ENCODE measurements at regions not wholly inside any gene's neighbourhood (a gene's known extent, or its start where the extent isn't known, plus 50 kb on each side); places are given as distances from the start of the nearest gene placed in this dataset.

GRCh38 chr13:106314417-106314816 lies 221.0 kb downstream of the EFNB2 start:
- no peak for DNase-seq (ENCODE audit: low spot score)
- intact Hi-C loops (cut with DNase I), result no loop called here

DNA sequence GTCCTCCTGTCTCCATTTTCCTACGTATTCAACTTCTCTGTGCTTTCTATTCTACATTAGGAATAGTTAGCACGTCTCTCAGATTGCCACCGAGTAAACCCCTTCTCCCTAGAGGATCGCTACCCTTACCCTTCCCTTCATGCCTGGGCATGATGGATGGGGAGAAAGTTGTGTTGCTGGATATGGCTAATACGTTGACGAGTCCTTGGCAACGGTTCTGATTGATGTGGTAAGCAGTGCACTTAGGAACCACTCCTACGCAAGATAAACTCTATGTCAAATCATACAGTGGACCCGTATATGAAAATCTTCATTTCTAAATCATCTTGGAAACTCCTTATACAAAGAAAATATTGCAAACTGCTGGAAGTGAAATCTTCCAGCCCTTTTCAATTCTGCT lies 224.5 kb downstream of the EFNB2 start:
- no peak for DNase-seq (ENCODE audit: low spot score)
- intact Hi-C loops (cut with DNase I), result no loop called here

DNA sequence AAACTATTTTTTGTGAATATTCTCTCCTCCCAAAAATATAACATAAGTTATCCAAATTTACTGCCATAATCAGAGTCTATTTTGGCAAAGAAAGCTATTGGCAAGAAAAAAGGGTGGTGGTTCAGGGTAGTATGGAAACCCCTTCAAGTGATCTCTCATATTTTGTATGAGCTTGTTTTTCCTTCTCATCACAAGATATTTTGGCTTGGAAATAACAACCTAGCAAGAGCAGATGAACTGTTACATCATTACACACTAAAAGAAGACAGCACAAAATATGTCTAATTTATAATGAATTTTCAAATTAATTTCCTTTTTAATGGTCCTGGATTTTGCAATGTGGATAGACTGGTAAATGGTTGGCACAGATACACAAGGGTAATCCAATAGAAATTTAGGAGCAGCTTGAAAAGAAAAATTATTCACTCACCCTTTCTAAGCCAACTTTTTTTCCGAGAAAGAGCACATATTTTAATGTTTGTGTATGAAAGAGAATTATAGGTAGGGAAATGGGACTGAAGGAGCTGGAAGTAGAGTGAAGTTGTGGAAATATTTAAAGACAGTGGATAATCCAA lies 225.1 kb downstream of the EFNB2 start:
- intact Hi-C loops (cut with DNase I), result no loop called here
- DNase-seq (ENCODE audit: low spot score), result no peak

DNA sequence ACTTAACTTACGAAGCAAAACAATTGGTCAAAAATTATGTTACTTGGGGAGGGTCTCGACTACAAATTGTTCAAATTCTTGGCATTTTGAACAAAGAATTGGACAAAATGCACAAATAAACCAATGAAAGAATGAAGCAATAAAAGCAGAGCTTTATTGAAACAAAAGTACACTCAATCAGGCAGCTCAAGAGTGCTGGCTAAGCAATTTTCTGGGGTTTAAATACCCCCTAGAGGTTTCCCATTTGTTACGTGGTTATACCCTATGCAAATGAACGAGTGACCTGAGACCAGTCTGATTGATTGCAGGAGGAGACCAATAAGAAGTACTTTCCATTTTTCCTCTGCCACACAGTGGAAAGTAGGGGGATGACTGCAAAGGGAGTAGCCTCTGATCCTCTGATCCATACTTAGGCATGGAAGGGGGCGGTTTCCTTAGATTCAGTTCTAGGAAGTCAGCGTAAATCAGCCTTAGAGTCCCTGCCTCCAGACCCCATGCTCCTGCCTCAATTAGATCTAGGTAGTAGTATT lies 228.6 kb downstream of the EFNB2 start:
- intact Hi-C loops (cut with DNase I), result no loop called here
- no peak for DNase-seq (ENCODE audit: low spot score)

- no peak for DNase-seq (ENCODE audit: low spot score)
- intact Hi-C loops (cut with DNase I), result no loop called here
Observed at GRCh38 chr13:106302843-106303242, 232.6 kb downstream of the EFNB2 start.

DNA sequence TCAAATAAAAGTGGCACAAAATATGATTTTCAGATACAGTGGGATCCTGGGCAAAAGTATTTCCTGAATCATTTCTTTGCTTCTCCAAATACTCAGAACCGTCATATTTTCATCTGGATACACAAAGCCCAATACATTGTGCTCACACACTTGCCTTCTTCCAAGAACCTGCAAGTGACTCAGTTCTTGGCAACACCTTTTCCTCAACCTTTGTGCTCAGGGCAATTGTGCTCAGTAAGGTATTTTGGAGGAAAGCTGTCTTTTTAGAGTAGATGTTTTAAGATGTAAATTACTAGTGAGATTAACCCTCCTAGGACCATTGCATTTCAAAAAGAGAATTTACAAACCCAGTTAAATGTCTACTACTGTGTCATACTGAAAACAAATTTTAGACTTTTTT lies 233.5 kb downstream of the EFNB2 start:
- no peak for DNase-seq (ENCODE audit: low spot score)
- intact Hi-C loops (cut with DNase I), result no loop called here

GRCh38 chr13:106299621-106300020 lies 235.8 kb downstream of the EFNB2 start:
- intact Hi-C loops (cut with DNase I), result no loop called here
- no peak for DNase-seq (ENCODE audit: low spot score)

- intact Hi-C loops (cut with DNase I), result no loop called here
- no peak for DNase-seq (ENCODE audit: low spot score)
Observed at GRCh38 chr13:106297283-106297682, 238.2 kb downstream of the EFNB2 start.

- intact Hi-C loops (cut with DNase I), result no loop called here
- DNase-seq (ENCODE audit: low spot score), result no peak
Observed at GRCh38 chr13:106296723-106297122, 238.7 kb downstream of the EFNB2 start.

- DNase-seq (ENCODE audit: low spot score), result no peak
- intact Hi-C loops (cut with DNase I), result no loop called here
Observed at GRCh38 chr13:106295971-106296370, 239.5 kb downstream of the EFNB2 start.

DNA sequence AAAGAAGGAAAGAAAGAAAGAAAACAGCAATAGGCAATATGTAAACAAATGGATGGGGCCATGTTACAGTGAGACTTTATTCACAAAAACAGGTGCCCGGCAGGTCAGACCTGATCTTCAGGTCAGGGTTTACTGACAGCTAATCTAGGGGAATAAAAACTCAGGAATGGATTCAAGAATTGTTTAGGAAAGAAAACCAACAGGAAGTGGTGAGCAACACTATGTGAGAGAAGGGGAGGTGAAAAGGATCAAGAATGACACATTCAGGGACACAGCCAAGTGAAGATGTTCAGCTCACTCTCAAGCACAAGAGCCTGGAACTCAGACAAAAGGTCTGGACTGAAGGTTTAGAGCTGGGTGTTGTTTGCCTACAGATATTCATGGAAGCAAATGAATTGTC lies 244.5 kb downstream of the EFNB2 start:
- no peak for DNase-seq (ENCODE audit: low spot score)
- intact Hi-C loops (cut with DNase I), result no loop called here

DNA sequence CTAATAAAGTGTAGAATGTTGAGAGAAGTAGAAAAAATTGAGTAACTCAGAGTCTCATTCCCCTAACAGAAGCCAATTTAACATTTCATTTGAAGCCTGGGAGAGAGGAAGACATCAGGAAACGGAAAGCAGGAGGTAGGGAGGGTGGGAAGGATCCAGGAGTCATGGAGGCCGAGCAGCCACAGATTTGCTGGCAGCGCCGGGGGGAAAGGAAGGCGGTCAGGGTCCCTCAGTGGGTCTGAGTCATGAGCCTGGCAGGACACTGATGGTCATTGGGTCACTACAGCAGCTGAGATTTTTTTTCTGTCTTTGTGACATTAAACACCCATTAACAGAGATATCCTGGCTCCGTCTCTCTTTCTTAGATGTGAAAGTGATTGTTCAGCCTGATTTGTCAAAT lies 248.1 kb downstream of the EFNB2 start:
- intact Hi-C loops (cut with DNase I), result no loop called here
- DNase-seq (ENCODE audit: low spot score), result no peak

GRCh38 chr13:106286811-106287210 lies 248.7 kb downstream of the EFNB2 start:
- intact Hi-C loops (cut with DNase I), result no loop called here
- DNase-seq (ENCODE audit: low spot score), result no peak

DNA sequence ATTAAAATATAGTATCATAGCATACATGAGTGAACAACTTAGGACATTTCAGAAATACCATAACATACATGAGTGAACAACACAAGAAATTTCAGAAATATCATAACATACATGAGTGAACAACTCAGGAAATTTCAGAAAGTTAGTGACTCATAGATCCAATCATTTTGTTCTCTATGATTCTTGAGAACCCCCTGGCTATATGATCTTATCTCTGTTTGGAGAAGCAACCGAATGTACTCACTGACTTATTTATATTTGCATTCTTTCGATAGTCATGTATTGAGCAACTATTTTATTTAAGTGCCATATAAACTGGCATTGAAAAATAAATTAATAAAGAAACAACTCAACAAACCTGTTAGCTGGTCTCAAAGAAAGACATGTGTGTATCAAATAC lies 251.1 kb downstream of the EFNB2 start:
- no peak for DNase-seq (ENCODE audit: low spot score)
- intact Hi-C loops (cut with DNase I), result no loop called here

DNA sequence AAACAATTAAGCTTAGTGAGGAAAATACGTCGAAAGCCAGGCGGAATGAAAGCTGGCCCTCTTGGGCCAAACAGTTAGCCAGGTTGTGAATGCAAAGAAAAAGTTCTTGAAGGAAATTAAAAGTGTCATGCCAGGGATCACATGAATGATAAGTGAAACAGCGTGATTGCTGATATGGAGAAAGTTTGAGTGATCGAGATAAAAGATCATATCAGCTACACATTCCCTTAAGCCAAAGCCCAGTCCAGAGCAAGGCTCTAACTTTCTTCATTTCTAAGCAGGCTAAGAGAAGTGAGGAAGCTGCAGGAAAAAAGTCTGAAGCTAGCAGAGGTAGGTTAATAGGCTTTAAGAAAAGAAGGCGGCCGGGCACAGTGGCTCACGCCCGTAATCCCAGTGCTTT lies 254.0 kb downstream of the EFNB2 start:
- DNase-seq (ENCODE audit: low spot score), result no peak
- intact Hi-C loops (cut with DNase I), result no loop called here

DNA sequence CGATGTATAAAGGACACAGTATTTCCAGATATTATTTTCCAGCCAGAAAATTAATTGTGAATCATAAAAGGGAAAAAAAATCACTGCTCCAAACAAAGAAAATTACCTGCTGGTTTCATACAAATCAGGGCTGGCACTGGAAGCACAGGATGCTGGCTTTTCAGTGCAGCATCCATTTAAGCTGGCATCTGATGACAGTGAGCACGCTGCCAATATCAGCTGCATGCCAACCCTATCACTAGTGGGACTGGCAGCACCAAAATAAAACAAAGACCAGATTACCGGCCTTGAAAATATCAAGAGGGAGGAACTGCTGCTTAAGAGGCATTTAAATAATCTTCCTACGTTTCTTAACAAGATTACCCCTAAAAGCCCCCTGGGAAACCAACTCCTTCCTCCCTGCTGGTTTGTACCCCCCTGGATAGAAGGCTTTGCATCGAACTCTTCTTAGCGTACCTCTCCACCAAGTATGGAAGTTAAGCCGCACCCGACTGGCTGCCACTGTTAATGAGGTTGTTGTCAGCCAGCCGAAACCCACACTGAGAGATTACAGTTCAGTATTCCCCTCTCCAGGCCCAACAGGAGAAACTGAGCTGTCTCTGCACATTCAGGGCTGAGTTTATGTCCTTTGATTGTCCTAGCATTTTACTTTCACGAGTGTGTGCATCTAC lies 257.8 kb downstream of the EFNB2 start:
- intact Hi-C loops (cut with DNase I), result no loop called here
- DNase-seq (ENCODE audit: low spot score), result no peak

DNA sequence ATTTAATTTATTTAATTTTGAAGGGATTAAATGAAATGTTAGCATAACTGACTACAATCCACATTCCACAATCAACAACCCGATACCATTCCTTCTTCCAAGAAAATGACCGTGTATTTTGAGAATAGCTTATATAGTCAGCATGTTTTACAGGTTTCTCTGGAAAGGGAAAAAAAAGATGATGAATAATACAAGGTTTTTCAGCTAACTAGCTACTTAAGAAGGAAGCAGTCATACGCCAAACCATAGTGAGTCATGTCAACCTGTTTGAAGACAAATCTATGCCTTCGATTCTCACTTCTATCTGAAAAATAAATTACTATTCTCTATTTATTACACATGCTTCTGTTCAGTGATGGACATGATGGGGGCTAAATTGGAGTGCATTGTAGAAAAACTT lies 258.6 kb downstream of the EFNB2 start:
- intact Hi-C loops (cut with DNase I), result no loop called here
- no peak for DNase-seq (ENCODE audit: low spot score)

- intact Hi-C loops (cut with DNase I), result no loop called here
- no peak for DNase-seq (ENCODE audit: low spot score)
Observed at GRCh38 chr13:106275446-106276032, 259.9 kb downstream of the EFNB2 start.

DNA sequence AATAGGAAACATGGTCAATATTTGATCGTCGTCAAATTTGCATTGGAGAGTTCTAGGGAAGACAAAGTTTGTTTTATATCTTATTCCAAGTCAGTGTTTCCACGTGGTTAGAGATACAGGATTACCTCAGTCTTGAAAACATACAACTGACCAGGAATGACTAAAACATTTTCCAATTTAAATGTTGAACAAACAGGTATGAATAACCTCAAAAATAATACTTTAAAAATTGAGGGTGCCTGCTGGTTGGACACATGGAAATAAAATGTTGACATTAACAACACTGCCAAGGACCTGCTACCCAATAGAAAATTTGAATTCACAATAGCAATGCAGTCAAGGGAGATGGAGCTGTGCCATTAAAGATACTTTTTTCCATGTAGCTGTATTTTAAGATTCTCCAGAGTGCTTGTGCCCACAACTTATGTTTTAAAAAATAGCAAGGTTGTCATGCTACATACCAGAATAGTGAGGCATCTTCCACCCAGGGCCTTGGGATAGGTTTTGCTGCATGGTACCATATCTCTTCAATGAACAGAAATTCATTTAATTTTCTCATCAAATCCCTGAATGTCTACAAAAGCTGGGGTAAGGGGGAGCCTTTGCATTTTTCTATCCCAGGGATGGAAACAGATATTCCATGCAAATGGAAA lies 260.8 kb downstream of the EFNB2 start:
- intact Hi-C loops (cut with DNase I), result no loop called here

GRCh38 chr13:106263801-106264200 lies 271.7 kb downstream of the EFNB2 start:
- intact Hi-C loops (cut with DNase I), result no loop called here
- DNase-seq (ENCODE audit: low spot score), result no peak

More for the DNA sequence above, 260.8 kb downstream of the EFNB2 start:
- no peak for DNase-seq (ENCODE audit: low spot score)

DNA sequence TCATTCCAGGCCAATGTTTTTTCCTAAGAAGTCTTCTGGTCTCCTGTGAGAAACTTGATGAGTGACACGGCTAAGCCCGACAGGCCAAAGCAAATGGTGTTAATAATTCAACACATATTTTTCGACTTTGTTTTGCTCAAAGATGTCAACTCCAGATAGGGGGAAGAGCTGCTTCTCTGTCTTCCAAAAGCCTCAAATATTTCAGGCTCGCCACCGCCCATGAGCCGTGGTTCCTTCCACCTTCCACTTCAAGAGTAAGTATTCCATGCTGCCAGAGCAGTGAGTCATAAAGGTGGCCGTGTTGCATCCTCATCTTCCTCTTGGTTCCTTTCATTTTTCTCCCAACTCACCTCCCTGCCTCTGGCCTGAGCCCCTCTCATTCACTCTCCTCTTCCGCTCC lies 272.6 kb downstream of the EFNB2 start:
- DNase-seq (ENCODE audit: low spot score), result no peak
- intact Hi-C loops (cut with DNase I), result no loop called here

Measured in posterior vena cava (tissue), 2 donors.